Smooth muscle cell (in vitro differentiated cells): ENCODE measurements at regions not wholly inside any gene's neighbourhood (a gene's known extent, or its start where the extent isn't known, plus 50 kb on each side); places are given as distances from the start of the nearest gene placed in this dataset.

ENCODE experiments used
- DNase-seq: peaks from one replicate; lab custom pipeline; 2025; ENCODE audit not compliant: unreplicated experiment; lab: John Stamatoyannopoulos, UW
- H2AFZ ChIP-seq: fragments of 200-600 bp; sonication (generic); 2 replicates; pipeline ENCODE4 v1.6.0; 2016; ENCODE audit warnings: antibody characterized with exemption, low read depth, mild to moderate bottlenecking
- H3F3A ChIP-seq: fragments of 200-600 bp; sonication (generic); 2 replicates; pipeline ENCODE4 v1.6.0; 2017; ENCODE audit warnings: antibody characterized with exemption, low read depth
- H3K27ac ChIP-seq: fragments of 200-600 bp; sonication (generic); 2 replicates; pipeline ENCODE4 v1.5.1; 2016; ENCODE audit warnings: low read depth, mild to moderate bottlenecking
- H3K27me3 ChIP-seq: fragments of 200-600 bp; sonication (generic); 2 replicates; pipeline ENCODE4 v1.6.1; 2016; ENCODE audit warnings: low read depth, mild to moderate bottlenecking
- H3K36me3 ChIP-seq: fragments of 200-600 bp; sonication (generic); 2 replicates; pipeline ENCODE4 v1.5.1; 2016; ENCODE audit warnings: low read depth
- H3K4me1 ChIP-seq: fragments of 200-600 bp; sonication (generic); 2 replicates; pipeline ENCODE4 v1.5.1; 2016; ENCODE audit warnings: low read depth
- H3K4me2 ChIP-seq: fragments of 200-600 bp; sonication (generic); 2 replicates; pipeline ENCODE4 v1.6.0; 2016; ENCODE audit warnings: mild to moderate bottlenecking
- H3K4me3 ChIP-seq: fragments of 200-600 bp; sonication (generic); 2 replicates; pipeline ENCODE4 v1.5.1; 2016; ENCODE audit warnings: mild to moderate bottlenecking
- H3K79me2 ChIP-seq: fragments of 200-600 bp; sonication (generic); 2 replicates; pipeline ENCODE4 v1.6.0; 2016; ENCODE audit warnings: low read depth, mild to moderate bottlenecking
- H3K9ac ChIP-seq: fragments of 200-600 bp; sonication (generic); 2 replicates; pipeline ENCODE4 v1.6.0; 2016; ENCODE audit warnings: low read depth
- H3K9me3 ChIP-seq: fragments of 200-600 bp; sonication (generic); replicated peaks from 2 replicates; pipeline ENCODE4 v1.5.1; 2016; ENCODE audit warnings: low read depth
- H4K20me1 ChIP-seq: fragments of 200-600 bp; sonication (generic); 2 replicates; pipeline ENCODE4 v1.6.0; 2016; ENCODE audit warnings: low read depth
- CTCF ChIP-seq: fragments of 200-600 bp; sonication (generic); IDR thresholded peaks from 2 replicates; pipeline ENCODE4 v1.5.1; 2017; ENCODE audit warnings: borderline replicate concordance, mild to moderate bottlenecking, antibody characterized with exemption; ENCODE audit not compliant: insufficient read depth, poor library complexity, severe bottlenecking
- WGBS: methylation state at CpG from one replicate; pipeline ENCODE4 v1.1.7; 2016; ENCODE audit warnings: low lambda C conversion rate; 5-methylcytosine and 5-hydroxymethylcytosine counted together

GRCh38 chr5:136699651-136700050 lies 334.3 kb upstream of the TRPC7 start:
- no peak for TF ChIP-seq CTCF
- no peaks in the 10 kb centered on the region for H3K9me3 ChIP-seq
- no peak overlapping the region for H3K9ac ChIP-seq
- H4K20me1 ChIP-seq = no peaks in the 10 kb centered on the region
- no peaks in the 10 kb centered on the region for H3F3A ChIP-seq
- 63% methylated on average over 7 of the region's 7 CpGs for WGBS
- H3K4me3 ChIP-seq = no peak overlapping the region
- H3K36me3 ChIP-seq = no peaks in the 10 kb centered on the region
- H3K27me3 ChIP-seq = no peaks in the 10 kb centered on the region
- no peak overlapping the region for H3K27ac ChIP-seq
- no peak for DNase-seq
- H3K4me1 ChIP-seq = no peaks in the 10 kb centered on the region
- no peaks in the 10 kb centered on the region for H3K79me2 ChIP-seq
- no peak overlapping the region for H3K4me2 ChIP-seq
- no peak overlapping the region for H2AFZ ChIP-seq

GRCh38 chr5:136698970-136699369 lies 333.6 kb upstream of the TRPC7 start:
- TF ChIP-seq CTCF = no peak
- H3K27ac ChIP-seq = no peak overlapping the region
- no peaks in the 10 kb centered on the region for H4K20me1 ChIP-seq
- no peaks in the 10 kb centered on the region for H3K9me3 ChIP-seq
- H3K4me1 ChIP-seq = no peaks in the 10 kb centered on the region
- WGBS = 90% methylated on average over 5 of the region's 5 CpGs
- no peak overlapping the region for H3K9ac ChIP-seq
- no peaks in the 10 kb centered on the region for H3K36me3 ChIP-seq
- no peak overlapping the region for H2AFZ ChIP-seq
- H3K79me2 ChIP-seq = no peaks in the 10 kb centered on the region
- no peak for DNase-seq
- no peaks in the 10 kb centered on the region for H3F3A ChIP-seq
- no peak overlapping the region for H3K4me3 ChIP-seq
- no peak overlapping the region for H3K4me2 ChIP-seq
- no peaks in the 10 kb centered on the region for H3K27me3 ChIP-seq

- H3K9ac ChIP-seq = no peak overlapping the region
- no peaks in the 10 kb centered on the region for H3K4me1 ChIP-seq
- 91% methylated on average over 4 of the region's 4 CpGs for WGBS
- no peak overlapping the region for H3K4me3 ChIP-seq
- TF ChIP-seq CTCF = no peak
- H3K4me2 ChIP-seq = no peak overlapping the region
- H3F3A ChIP-seq = no peaks in the 10 kb centered on the region
- no peaks in the 10 kb centered on the region for H3K36me3 ChIP-seq
- no peaks in the 10 kb centered on the region for H3K27me3 ChIP-seq
- H2AFZ ChIP-seq = no peak overlapping the region
- no peak for DNase-seq
- peaks cover 9% of the 10 kb centered on the region for H3K9me3 ChIP-seq
- H3K79me2 ChIP-seq = no peaks in the 10 kb centered on the region
- H4K20me1 ChIP-seq = no peaks in the 10 kb centered on the region
- H3K27ac ChIP-seq = no peak overlapping the region
Observed at GRCh38 chr5:136694258-136694657, 328.9 kb upstream of the TRPC7 start.

GRCh38 chr5:136689552-136689951 lies 324.2 kb upstream of the TRPC7 start:
- no peaks in the 10 kb centered on the region for H4K20me1 ChIP-seq
- H3K36me3 ChIP-seq = no peaks in the 10 kb centered on the region
- no peak overlapping the region for H3K4me3 ChIP-seq
- no peak overlapping the region for H2AFZ ChIP-seq
- no peaks in the 10 kb centered on the region for H3K4me1 ChIP-seq
- no peak overlapping the region for H3K27ac ChIP-seq
- DNase-seq = no peak
- H3K9me3 ChIP-seq = peaks cover 13% of the 10 kb centered on the region
- H3K9ac ChIP-seq = no peak overlapping the region
- 49% methylated on average over 2 of the region's 2 CpGs for WGBS
- TF ChIP-seq CTCF = no peak
- no peak overlapping the region for H3K4me2 ChIP-seq
- H3K79me2 ChIP-seq = no peaks in the 10 kb centered on the region
- no peaks in the 10 kb centered on the region for H3K27me3 ChIP-seq
- no peaks in the 10 kb centered on the region for H3F3A ChIP-seq
